Activated naive CD8-positive, alpha-beta T cell (primary cell): ENCODE measurements at regions not wholly inside any gene's neighbourhood (a gene's known extent, or its start where the extent isn't known, plus 50 kb on each side); places are given as distances from the start of the nearest gene placed in this dataset.

Experiments used
- H3K27ac Mint-ChIP-seq: one replicate; pipeline ENCODE4 v1.8.0; 2021; ENCODE audit warnings: mixed read lengths
- H3K27me3 Mint-ChIP-seq: one replicate; pipeline ENCODE4 v1.8.0; 2021; ENCODE audit warnings: mixed read lengths
- H3K36me3 Mint-ChIP-seq: one replicate; pipeline ENCODE4 v1.8.0; 2021; ENCODE audit warnings: mixed read lengths
- H3K4me1 Mint-ChIP-seq: one replicate; pipeline ENCODE4 v1.8.0; 2021; ENCODE audit warnings: low read depth, mixed read lengths
- H3K4me3 Mint-ChIP-seq: one replicate; pipeline ENCODE4 v1.8.0; 2021; ENCODE audit warnings: mild to moderate bottlenecking, mixed read lengths
- H3K9me3 Mint-ChIP-seq: one replicate; pipeline ENCODE4 v1.8.0; 2021; ENCODE audit warnings: low read depth, mixed read lengths

DNA sequence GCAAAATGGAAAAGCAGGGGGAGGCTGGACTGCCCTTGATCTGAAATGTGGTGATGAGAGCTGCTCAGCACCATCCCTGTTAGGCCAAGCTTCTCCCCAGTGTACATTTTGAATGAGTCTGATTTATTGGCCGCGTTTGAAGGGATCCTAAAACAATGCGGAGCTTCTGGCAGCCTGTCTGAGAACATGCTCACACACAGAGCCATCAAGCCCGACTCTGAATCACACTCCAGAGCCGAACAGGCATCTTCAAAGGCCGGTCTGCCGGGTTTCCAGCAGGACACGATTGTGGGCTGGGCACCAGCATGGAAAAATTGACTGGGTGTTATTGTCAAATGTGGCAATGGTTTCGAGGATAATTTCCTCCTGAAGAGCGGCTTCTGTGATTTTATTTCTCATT lies 235.9 kb downstream of the TFAP2C start:
- Mint-ChIP-seq H3K4me1 (no peaks in the 10 kb centered on the region), H3K4me3 (no peak overlapping the region), H3K9me3 (no peaks in the 10 kb centered on the region), H3K27me3 (peaks cover 36% of the 10 kb centered on the region), H3K36me3 (no peaks in the 10 kb centered on the region), H3K27ac (no peak overlapping the region)

DNA sequence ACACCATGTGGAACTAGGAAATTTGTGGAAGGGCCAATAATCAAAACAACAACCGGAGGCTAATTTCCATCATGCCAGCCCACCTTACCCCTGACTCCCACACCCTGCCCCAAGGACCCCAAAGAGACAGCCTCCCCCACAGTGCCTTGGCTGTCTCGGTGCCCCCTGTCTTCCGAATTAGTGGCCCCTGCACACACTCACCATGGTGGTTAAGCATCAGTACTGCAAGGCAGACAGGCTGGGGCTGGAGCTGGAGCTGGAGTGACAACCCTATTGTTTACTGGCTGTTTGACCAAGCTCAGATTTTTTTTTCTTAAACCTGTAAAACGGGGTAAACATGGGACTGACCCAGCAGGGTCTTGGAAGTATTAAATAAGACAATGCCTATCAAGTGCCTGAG lies 238.0 kb downstream of the TFAP2C start:
- Mint-ChIP-seq H3K4me1 (no peaks in the 10 kb centered on the region), H3K27ac (no peak overlapping the region), H3K4me3 (no peak overlapping the region), H3K27me3 (peaks cover 27% of the 10 kb centered on the region), H3K9me3 (no peaks in the 10 kb centered on the region), H3K36me3 (no peaks in the 10 kb centered on the region)

DNA sequence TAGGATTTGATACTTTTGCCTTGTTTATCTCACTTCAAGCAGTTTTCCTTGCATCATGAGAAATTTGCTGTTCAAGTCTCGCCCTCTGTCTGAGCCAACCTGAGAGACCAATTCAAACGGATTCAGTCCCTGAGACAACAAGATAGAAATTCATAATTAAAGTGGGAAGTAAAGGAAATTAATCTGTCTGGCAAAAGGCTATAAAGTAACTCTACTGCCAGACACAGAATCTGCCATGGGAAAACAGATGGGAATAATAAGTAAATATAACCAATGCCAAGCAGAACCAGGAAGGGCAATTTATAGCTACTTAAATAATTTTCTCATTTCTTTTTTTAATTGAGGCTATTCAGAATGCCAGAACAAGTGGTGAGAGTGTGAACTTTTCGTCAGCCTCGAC lies 239.6 kb downstream of the TFAP2C start:
- H3K27me3 Mint-ChIP-seq = peaks cover 18% of the 10 kb centered on the region
- H3K9me3 Mint-ChIP-seq = no peaks in the 10 kb centered on the region
- H3K27ac Mint-ChIP-seq = no peak overlapping the region
- H3K4me3 Mint-ChIP-seq = no peak overlapping the region
- no peaks in the 10 kb centered on the region for H3K36me3 Mint-ChIP-seq
- H3K4me1 Mint-ChIP-seq = no peaks in the 10 kb centered on the region

DNA sequence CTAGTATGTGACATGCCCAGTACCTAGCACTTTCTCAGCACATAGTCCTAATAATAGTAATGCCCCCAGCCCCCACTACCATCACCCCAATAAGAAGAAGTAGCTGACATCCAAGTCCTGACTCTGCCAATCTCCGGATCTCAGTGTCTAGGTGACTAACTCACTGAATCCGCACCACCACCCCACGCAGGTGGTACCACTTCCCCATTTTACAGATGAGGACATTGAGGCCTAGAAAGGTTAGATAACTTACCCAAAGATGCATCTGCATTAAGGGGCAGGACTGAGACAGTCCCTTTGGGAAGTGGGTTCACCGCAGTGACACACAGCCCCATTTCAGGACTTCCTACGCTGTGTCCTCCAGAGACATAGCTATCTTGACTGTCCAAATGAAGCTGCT lies 241.2 kb downstream of the TFAP2C start:
- Mint-ChIP-seq H3K36me3 (no peaks in the 10 kb centered on the region), H3K27me3 (peaks cover 6% of the 10 kb centered on the region), H3K4me3 (no peak overlapping the region), H3K9me3 (no peaks in the 10 kb centered on the region), H3K4me1 (no peaks in the 10 kb centered on the region), H3K27ac (no peak overlapping the region)

DNA sequence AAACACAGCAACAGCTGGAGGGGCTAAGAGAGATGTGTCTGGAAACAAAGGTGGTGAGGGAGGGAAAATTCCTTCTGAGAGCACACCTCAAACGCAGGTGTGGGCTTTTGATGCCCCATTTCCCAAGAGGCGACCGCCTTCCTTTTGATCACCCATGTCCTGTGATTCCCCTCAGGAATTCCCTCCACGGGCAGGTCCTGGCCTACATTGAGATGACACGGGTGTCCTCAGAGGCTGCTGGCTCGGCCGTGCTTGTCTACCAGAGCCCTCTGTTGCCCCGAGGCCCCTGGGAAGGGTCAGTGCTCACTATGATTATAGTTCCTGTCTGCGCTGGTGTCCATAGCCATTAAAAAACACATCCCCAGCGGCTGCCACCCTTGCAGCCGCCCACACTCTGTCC lies 242.6 kb downstream of the TFAP2C start:
- Mint-ChIP-seq H3K9me3 (no peaks in the 10 kb centered on the region), H3K4me1 (no peaks in the 10 kb centered on the region), H3K27ac (no peak overlapping the region), H3K4me3 (no peak overlapping the region), H3K36me3 (no peaks in the 10 kb centered on the region), H3K27me3 (no peaks in the 10 kb centered on the region)

DNA sequence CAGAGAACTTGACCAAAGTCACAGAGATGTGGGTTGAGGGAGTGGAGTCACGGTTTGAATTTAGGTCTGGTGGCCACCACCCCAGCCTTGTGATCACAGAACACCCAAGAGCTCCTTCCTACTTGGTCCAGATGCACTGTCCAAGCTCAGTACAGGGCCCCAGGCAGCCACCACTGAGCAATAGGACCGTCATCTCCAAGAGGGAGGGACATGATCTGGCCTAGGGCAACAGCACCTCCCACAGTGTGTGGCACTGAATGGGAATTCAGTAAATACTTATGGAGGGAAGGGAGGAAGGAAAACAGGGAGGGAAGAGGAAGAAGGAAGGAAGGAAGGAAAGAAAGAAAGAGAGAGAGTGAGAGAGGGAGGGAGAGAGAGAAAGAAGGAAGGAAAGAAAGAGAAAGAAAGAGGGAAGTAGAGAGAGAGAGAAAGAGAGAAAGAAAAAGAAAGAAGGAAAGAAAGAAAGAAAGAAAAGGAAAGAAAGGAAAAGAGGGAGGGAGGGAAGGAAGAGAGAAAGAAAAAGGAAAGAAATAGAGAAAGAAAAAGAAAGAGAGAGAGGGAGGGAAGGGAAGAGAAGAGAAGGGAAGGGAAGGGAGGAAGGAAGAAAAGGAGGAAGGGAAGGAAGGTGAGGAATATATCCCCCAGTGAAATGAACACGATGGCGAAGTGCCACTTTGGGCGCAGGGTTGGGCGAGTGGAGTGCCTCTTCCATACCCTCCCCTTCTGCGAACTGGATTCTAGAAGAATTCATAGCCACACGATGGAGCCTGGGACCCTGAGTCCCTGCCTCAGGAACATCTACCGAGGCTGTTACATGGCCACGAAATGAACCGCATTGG lies 243.7 kb downstream of the TFAP2C start:
- H3K4me1 Mint-ChIP-seq = no peaks in the 10 kb centered on the region
- no peak overlapping the region for H3K4me3 Mint-ChIP-seq

DNA sequence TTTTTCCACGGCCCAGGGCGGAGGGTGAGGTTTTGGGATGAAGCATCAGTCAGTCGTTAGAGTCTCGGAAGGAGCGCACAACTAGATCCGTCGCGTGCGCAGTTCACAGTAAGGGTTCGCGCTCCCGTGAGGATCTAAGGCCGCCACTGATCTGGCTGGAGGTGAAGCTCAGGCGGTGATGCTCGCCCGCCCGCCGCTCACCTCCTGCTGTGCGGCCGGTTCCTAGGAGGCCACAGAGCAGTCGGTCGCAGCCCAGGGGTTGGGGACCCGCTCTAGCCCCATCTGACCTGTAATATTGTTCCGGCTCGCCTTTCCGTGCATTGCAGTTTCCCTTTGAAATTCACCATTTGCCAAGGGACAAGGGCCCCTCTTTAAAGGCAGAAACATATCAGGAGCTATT lies 244.7 kb downstream of the TFAP2C start:
- no peaks in the 10 kb centered on the region for H3K4me1 Mint-ChIP-seq
- peaks cover 2% of the 10 kb centered on the region for H3K27me3 Mint-ChIP-seq
- H3K27ac Mint-ChIP-seq = no peak overlapping the region
- no peak overlapping the region for H3K4me3 Mint-ChIP-seq
- H3K36me3 Mint-ChIP-seq = no peaks in the 10 kb centered on the region
- H3K9me3 Mint-ChIP-seq = no peaks in the 10 kb centered on the region

More for the DNA sequence above, 243.7 kb downstream of the TFAP2C start:
- H3K27me3 Mint-ChIP-seq = no peaks in the 10 kb centered on the region
- H3K9me3 Mint-ChIP-seq = no peaks in the 10 kb centered on the region
- H3K27ac Mint-ChIP-seq = no peak overlapping the region
- H3K36me3 Mint-ChIP-seq = no peaks in the 10 kb centered on the region

DNA sequence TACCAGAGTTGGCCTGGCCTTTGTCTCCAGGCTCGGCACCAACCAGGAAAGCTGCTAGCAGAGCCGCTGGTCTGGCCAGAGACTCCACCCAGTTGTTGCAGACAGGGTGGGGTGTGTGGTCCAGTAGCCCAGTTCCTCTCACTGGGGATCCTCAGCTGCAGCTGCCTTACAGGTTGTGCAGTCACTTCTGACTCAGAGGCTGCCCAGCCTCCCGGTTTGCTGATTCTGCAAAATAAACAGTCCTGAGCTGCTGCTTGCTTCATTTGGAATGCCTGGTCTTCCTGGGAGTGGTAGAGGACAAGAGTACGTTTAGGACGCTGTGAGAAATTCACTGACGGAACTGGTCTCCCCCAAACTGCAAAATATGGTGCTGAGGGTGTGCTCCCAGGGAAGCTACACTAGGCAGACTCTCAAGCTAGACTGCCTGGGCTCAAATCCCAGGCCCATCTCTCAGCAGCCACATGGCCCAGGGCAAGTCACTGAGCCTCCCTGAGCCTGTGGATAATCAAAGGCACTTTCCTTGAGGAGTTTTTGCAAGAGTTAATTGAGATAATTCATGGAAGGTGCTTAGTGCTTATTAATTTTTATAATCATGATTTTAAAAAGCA lies 246.1 kb downstream of the TFAP2C start:
- Mint-ChIP-seq H3K9me3 (no peaks in the 10 kb centered on the region), H3K4me3 (no peak overlapping the region), H3K36me3 (no peaks in the 10 kb centered on the region), H3K27me3 (peaks cover 3% of the 10 kb centered on the region), H3K27ac (no peak overlapping the region), H3K4me1 (no peaks in the 10 kb centered on the region)

DNA sequence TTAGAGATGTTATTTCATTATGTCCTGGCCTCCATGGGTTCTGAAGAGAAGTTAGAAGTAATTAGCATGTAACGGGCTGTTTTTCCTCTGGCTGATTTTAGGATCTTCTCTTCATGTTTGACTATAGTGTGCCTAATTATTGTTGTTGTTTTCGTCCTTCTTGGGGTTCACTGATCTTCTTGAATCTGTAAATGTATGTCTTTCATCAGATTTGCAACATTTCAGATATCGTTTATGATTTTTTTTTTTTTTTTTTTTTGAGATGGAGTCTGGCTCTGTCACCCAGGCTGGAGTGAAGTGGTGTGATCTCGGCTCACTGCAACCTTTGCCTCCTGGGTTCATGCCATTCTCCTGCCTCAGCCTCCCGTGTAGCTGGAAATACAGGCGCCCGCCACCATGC lies 246.7 kb downstream of the TFAP2C start:
- H3K9me3 Mint-ChIP-seq = no peaks in the 10 kb centered on the region
- H3K4me1 Mint-ChIP-seq = no peaks in the 10 kb centered on the region
- H3K27me3 Mint-ChIP-seq = peaks cover 3% of the 10 kb centered on the region

DNA sequence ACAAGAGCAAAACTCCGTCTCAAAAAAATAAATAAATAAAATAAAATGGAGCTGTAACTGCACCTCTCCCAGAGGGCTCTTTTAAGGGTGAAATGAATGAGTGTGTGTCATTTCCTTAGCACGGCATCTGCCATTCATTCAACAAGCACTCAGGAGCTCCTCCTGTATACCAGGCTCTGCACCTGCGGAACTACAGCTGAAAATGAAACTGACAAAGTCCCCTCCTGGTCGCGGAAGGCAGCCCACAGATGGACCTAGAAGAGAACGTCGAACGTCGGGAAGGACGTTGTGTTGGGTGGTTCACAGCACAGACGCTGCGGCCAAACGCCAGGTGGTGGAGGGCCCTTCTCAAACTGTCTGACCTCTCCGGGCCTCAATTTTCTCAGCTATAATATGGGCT lies 256.4 kb downstream of the TFAP2C start:
- Mint-ChIP-seq H3K9me3 (no peaks in the 10 kb centered on the region), H3K27me3 (no peaks in the 10 kb centered on the region), H3K4me3 (no peak overlapping the region), H3K4me1 (no peaks in the 10 kb centered on the region), H3K27ac (no peak overlapping the region), H3K36me3 (no peaks in the 10 kb centered on the region)

More for the DNA sequence above, 246.7 kb downstream of the TFAP2C start:
- no peak overlapping the region for H3K27ac Mint-ChIP-seq
- no peaks in the 10 kb centered on the region for H3K36me3 Mint-ChIP-seq
- no peak overlapping the region for H3K4me3 Mint-ChIP-seq

DNA sequence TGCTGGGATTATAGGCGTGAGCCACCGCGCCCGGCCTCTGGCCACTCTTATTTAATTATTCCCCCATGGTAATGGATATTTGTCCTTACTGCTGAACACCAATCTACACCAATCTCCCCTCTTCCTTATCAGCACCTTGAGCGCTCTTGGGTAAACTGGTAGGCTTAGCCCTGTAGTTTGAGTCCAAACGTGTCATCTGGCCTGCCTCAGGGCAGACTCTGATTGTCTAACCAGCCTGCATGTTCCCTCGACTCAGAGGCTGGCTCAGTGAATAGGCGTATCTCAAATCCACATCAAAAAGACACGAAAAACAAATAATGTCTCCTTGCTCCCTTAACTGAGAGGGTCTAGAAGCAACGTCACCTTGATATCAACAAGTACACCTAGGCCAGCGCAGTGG lies 260.9 kb downstream of the TFAP2C start:
- H3K27me3 Mint-ChIP-seq = no peaks in the 10 kb centered on the region
- H3K4me1 Mint-ChIP-seq = peaks cover 8% of the 10 kb centered on the region
- no peak overlapping the region for H3K4me3 Mint-ChIP-seq
- H3K9me3 Mint-ChIP-seq = no peaks in the 10 kb centered on the region
- no peaks in the 10 kb centered on the region for H3K36me3 Mint-ChIP-seq
- H3K27ac Mint-ChIP-seq = no peak overlapping the region

DNA sequence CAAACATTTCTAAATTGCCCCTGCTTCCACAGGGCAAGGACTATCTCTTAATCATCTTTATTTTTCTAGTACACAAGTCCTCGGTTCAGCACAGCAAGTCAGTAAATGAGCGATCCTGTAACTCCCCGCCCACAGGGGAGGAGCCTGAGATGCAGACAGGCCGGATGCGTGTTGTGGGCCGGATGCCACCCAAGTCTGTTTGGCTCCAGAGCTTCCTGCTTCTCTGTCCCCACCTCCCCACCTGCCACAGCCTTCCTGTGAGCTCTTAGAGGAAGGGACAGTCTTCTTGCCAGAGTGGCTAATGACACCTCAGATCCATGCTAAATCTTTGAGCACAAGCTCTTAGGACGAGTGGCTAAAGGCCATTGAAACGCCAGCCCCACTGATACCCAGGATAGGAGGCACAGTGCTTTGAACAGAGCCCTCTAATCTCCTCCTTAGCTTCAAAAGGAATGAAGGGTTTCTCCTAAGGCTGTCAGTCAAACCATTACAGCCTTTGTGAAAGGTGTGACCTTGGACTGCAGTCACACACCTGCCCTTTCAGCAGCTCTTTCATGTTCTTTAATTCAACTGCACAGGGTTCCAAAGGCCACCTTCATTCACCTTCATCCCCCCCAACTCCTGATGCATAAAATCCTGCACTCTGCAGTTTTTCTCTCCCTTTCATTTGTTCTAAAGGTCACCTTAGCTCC lies 264.3 kb downstream of the TFAP2C start:
- peaks cover 8% of the 10 kb centered on the region for H3K4me1 Mint-ChIP-seq
- H3K9me3 Mint-ChIP-seq = no peaks in the 10 kb centered on the region
- no peaks in the 10 kb centered on the region for H3K36me3 Mint-ChIP-seq
- H3K4me3 Mint-ChIP-seq = no peak overlapping the region
- no peak overlapping the region for H3K27ac Mint-ChIP-seq
- H3K27me3 Mint-ChIP-seq = no peaks in the 10 kb centered on the region

DNA sequence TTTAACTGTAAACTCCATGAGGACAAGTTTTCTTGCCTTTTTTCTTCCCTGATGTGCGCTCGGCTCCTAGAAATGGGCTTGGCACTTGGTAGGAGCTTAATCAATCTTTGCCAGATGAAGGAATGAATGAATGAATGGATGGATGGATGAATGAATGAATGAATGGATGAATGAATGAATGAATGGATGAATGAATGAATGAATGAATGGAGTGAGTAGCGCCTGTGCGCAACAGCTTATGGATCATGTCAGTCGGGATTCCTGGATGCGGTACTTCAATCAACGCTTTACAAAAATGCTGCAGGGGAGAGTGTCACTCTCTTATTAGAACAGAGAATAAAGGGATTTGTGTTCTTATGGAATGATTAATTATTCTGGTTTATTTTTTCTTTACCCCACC lies 267.3 kb downstream of the TFAP2C start:
- Mint-ChIP-seq H3K4me1 (peaks cover 8% of the 10 kb centered on the region), H3K27me3 (peaks cover 11% of the 10 kb centered on the region), H3K36me3 (no peaks in the 10 kb centered on the region), H3K4me3 (no peak overlapping the region), H3K27ac (no peak overlapping the region), H3K9me3 (no peaks in the 10 kb centered on the region)

DNA sequence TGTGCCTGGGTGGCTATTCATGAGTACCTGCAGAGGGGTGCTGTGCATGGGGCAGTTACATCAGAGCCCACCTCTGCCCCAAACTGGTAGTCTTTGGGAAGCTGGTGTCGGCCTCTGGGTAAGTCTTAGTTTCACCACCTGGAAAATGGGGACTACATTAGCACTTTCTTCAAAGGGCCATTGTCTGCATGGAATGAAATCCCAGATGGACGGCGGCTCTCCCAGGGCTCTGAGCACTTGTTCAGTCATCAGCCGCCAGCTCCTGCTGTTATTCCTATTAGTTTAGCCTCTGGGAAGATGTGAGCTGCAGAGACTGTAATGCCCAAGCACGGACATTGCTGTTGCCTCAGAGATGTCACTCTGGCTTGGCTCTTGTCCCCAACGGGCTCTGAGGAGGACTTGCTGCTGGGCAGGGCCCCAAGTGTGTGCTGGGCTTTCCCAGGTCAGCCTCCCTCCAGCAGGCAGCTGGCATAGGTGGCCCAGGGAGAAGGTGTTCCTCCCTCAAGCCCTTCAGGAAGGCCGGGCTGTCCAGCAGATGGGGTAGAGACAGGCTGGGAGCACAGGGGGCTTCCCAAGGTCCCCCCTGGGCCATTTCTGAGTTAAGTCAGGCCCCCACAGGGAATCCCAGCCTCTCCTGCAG lies 268.3 kb downstream of the TFAP2C start:
- Mint-ChIP-seq H3K9me3 (no peaks in the 10 kb centered on the region), H3K4me3 (no peak overlapping the region), H3K27ac (no peak overlapping the region), H3K4me1 (peaks cover 8% of the 10 kb centered on the region), H3K27me3 (peaks cover 13% of the 10 kb centered on the region), H3K36me3 (no peaks in the 10 kb centered on the region)

DNA sequence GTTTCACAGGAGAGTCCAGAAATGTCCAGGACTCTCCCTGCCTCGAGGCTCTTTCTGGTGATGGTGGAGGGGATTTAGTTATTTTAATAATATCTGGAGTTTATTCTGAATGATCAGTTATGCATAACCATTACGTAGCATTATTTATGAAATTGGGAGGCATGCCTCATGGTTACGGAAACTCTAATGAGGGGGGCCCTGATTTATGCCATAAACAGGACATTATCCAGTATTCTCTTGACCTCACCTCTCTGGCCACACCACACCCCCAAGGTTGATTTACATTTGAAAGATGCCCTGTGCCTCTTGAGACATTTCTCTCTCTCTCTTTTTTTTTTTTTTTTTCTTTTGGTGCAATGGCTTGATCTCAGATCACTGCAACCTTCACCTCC lies 268.8 kb downstream of the TFAP2C start:
- Mint-ChIP-seq H3K27ac (no peak overlapping the region), H3K4me1 (peaks cover 6% of the 10 kb centered on the region), H3K27me3 (peaks cover 14% of the 10 kb centered on the region), H3K4me3 (no peak overlapping the region), H3K36me3 (no peaks in the 10 kb centered on the region), H3K9me3 (no peaks in the 10 kb centered on the region)
